Stimulated activated CD4-positive, alpha-beta T cell treated with anti-CD3 and anti-CD28 coated beads, Interleukin-1b, Interleukin-23, amount 100 ng/mL, for 48 hours (primary cell): ENCODE measurements at regions not wholly inside any gene's neighbourhood (a gene's known extent, or its start where the extent isn't known, plus 50 kb on each side); places are given as distances from the start of the nearest gene placed in this dataset.
"Not testable (repeated sequence)": the region's sequence is repeated elsewhere in the genome, so short reads cannot be mapped to it uniquely, and the experiment has no call there.

Experiments
- DNase-seq: peaks from one replicate; pipeline ENCODE4 v3.0.0-alpha.2; 2020

- no peak for DNase-seq
Measured at GRCh38 chr5:126233256-126233655, 190.0 kb upstream of the GRAMD2B start.

GRCh38 chr5:126234563-126235195 is 188.5 kb upstream of the GRAMD2B start:
- DNase-seq, result no peak

GRCh38 chr5:126235628-126236027 is 187.6 kb upstream of the GRAMD2B start:
- DNase-seq, result no peak

- DNase-seq, result no peak
Measured at GRCh38 chr5:126236994-126237393, 186.2 kb upstream of the GRAMD2B start.

- no peak for DNase-seq
Measured at GRCh38 chr5:126248611-126249010, 174.6 kb upstream of the GRAMD2B start.

- no peak for DNase-seq
Measured at GRCh38 chr5:126251024-126251423, 172.2 kb upstream of the GRAMD2B start.

- DNase-seq, result no peak
Measured at GRCh38 chr5:126253406-126253805, 169.8 kb upstream of the GRAMD2B start.

- DNase-seq, result no peak
Measured at GRCh38 chr5:126263591-126264184, 159.5 kb upstream of the GRAMD2B start.

GRCh38 chr5:126265917-126266316 is 157.3 kb upstream of the GRAMD2B start:
- DNase-seq, result no peak

- no peak for DNase-seq
Measured at GRCh38 chr5:126267438-126267837, 155.8 kb upstream of the GRAMD2B start.

GRCh38 chr5:126268697-126269315 is 154.4 kb upstream of the GRAMD2B start:
- DNase-seq, result no peak

GRCh38 chr5:126269511-126269910 is 153.7 kb upstream of the GRAMD2B start:
- DNase-seq, result no peak

- no peak for DNase-seq
Measured at GRCh38 chr5:126271141-126271540, 152.1 kb upstream of the GRAMD2B start.

- DNase-seq, result no peak
Measured at GRCh38 chr5:126274076-126274762, 149.0 kb upstream of the GRAMD2B start.

- no peak for DNase-seq
Measured at GRCh38 chr5:126274763-126275125, 148.5 kb upstream of the GRAMD2B start.

GRCh38 chr5:126277762-126278161 is 145.4 kb upstream of the GRAMD2B start:
- DNase-seq, result no peak

GRCh38 chr5:126280343-126280742 is 142.9 kb upstream of the GRAMD2B start:
- no peak for DNase-seq

GRCh38 chr5:126280846-126281245 is 142.4 kb upstream of the GRAMD2B start:
- DNase-seq, result no peak

GRCh38 chr5:126284977-126285696 is 138.1 kb upstream of the GRAMD2B start:
- DNase-seq, result no peak

GRCh38 chr5:126296121-126296520 is 127.1 kb upstream of the GRAMD2B start:
- DNase-seq, result not testable (repeated sequence)

- no peak for DNase-seq
Measured at GRCh38 chr5:126300293-126300692, 122.9 kb upstream of the GRAMD2B start.

- DNase-seq, result no peak
Measured at GRCh38 chr5:126301056-126301455, 122.2 kb upstream of the GRAMD2B start.

GRCh38 chr5:126309860-126310259 is 113.3 kb upstream of the GRAMD2B start:
- no peak for DNase-seq
